ENCODE measurements at regions not wholly inside any gene's neighbourhood (a gene's known extent, or its start where the extent isn't known, plus 50 kb on each side); places are given as distances from the start of the nearest gene placed in this dataset.

GRCh38 chrX:134747006-134747405 lies 50.0 kb downstream of the PABIR2 start:
- no peak for DNase-seq (ENCODE audit: extremely low read depth, low read depth)

GRCh38 chrX:134746410-134746785 lies 50.6 kb downstream of the PABIR2 start:
- no peak for DNase-seq (ENCODE audit: extremely low read depth, low read depth)

- DNase-seq (ENCODE audit: extremely low read depth, low read depth) = no peak
These were observed 51.2 kb downstream of the PABIR2 start for GRCh38 chrX:134745636-134746409.

- no peak for DNase-seq (ENCODE audit: extremely low read depth, low read depth)
These were observed 53.9 kb downstream of the PABIR2 start for GRCh38 chrX:134743091-134743490.

- DNase-seq (ENCODE audit: extremely low read depth, low read depth) = no peak
These were observed 54.4 kb downstream of the PABIR2 start for GRCh38 chrX:134742573-134742972.

GRCh38 chrX:134741746-134742145 lies 55.3 kb downstream of the PABIR2 start:
- DNase-seq (ENCODE audit: extremely low read depth, low read depth) = no peak

GRCh38 chrX:134738986-134739740 lies 57.8 kb downstream of the PABIR2 start:
- no peak for DNase-seq (ENCODE audit: extremely low read depth, low read depth)

GRCh38 chrX:134738445-134738844 lies 58.6 kb downstream of the PABIR2 start:
- DNase-seq (ENCODE audit: extremely low read depth, low read depth) = no peak

- DNase-seq (ENCODE audit: extremely low read depth, low read depth) = no peak
These were observed 59.2 kb downstream of the PABIR2 start for GRCh38 chrX:134737721-134738369.

- DNase-seq (ENCODE audit: extremely low read depth, low read depth) = no peak
These were observed 59.9 kb downstream of the PABIR2 start for GRCh38 chrX:134737061-134737460.

- DNase-seq (ENCODE audit: extremely low read depth, low read depth) = no peak
These were observed 60.6 kb downstream of the PABIR2 start for GRCh38 chrX:134736356-134736755.

GRCh38 chrX:134735015-134735414 lies 62.0 kb downstream of the PABIR2 start:
- no peak for DNase-seq (ENCODE audit: extremely low read depth, low read depth)

GRCh38 chrX:134734466-134734952 lies 62.5 kb downstream of the PABIR2 start:
- DNase-seq (ENCODE audit: extremely low read depth, low read depth) = no peak

- no peak for DNase-seq (ENCODE audit: extremely low read depth, low read depth)
These were observed 63.4 kb downstream of the PABIR2 start for GRCh38 chrX:134733591-134733990.

- DNase-seq (ENCODE audit: extremely low read depth, low read depth) = no peak
These were observed 64.3 kb downstream of the PABIR2 start for GRCh38 chrX:134732676-134733075.

GRCh38 chrX:134732152-134732551 lies 64.9 kb downstream of the PABIR2 start:
- no peak for DNase-seq (ENCODE audit: extremely low read depth, low read depth)

GRCh38 chrX:134727363-134727762 lies 69.1 kb upstream of the PLAC1 start:
- DNase-seq (ENCODE audit: extremely low read depth, low read depth) = peak; percentile 26

- DNase-seq (ENCODE audit: extremely low read depth, low read depth) = no peak
These were observed 66.9 kb upstream of the PLAC1 start for GRCh38 chrX:134725103-134725690.

GRCh38 chrX:134721766-134722532 lies 63.7 kb upstream of the PLAC1 start:
- DNase-seq (ENCODE audit: extremely low read depth, low read depth) = no peak

- no peak for DNase-seq (ENCODE audit: extremely low read depth, low read depth)
These were observed 60.7 kb upstream of the PLAC1 start for GRCh38 chrX:134718966-134719317.

Data from NCI-H460 (cell line).